H1 (cell line): ENCODE measurements at regions not wholly inside any gene's neighbourhood (a gene's known extent, or its start where the extent isn't known, plus 50 kb on each side); places are given as distances from the start of the nearest gene placed in this dataset.

ENCODE experiments used
- CREB1 ChIP-seq: IDR thresholded peaks from 2 replicates; pipeline ENCODE4 v1.6.1; 2012; ENCODE audit warnings: inconsistent platforms
- E2F6 ChIP-seq: IDR thresholded peaks from 2 replicates; pipeline ENCODE4 v1.6.1; 2012; ENCODE audit warnings: inconsistent platforms
- HDAC2 ChIP-seq, 2 experiments: fragments of 300-600 bp in 1 of 2; sonication (generic) in 1 of 2; IDR thresholded peaks; 2 replicates each; pipeline ENCODE4 v1.6.1; 2011 to 2012; ENCODE audit warnings: low read depth in 2 of 2, low read length in 2 of 2, mild to moderate bottlenecking in 2 of 2, moderate library complexity in 2 of 2, borderline replicate concordance in 1 of 2, inconsistent platforms in 1 of 2
- SP4 ChIP-seq: IDR thresholded peaks from 2 replicates; pipeline ENCODE4 v1.6.1; 2012; ENCODE audit warnings: low read length, inconsistent platforms
- ZNF274 ChIP-seq: IDR thresholded peaks from 2 replicates; pipeline ENCODE4 v1.7.0; 2012; ENCODE audit warnings: low read length, borderline replicate concordance; ENCODE audit errors: extremely low read depth

- TF ChIP-seq E2F6, result no peak
- no peak for TF ChIP-seq HDAC2 (IDR thresholded peaks at IDR 0.05; ENCODE audit: borderline replicate concordance in 1 of 2, low read depth in 2 of 2, low read length in 2 of 2)
- TF ChIP-seq SP4, result no peak
- no peak for TF ChIP-seq ZNF274
- TF ChIP-seq CREB1, result no peak
- TF ChIP-seq, all 59 proteins: peak for 0
These were observed 65.7 kb upstream of the PITRM1 start (continued) for GRCh38 chr10:3238115-3238871.
